SK-N-SH treated with all-trans-retinoic acid at 6 μM for 48 hours (cell line): ENCODE measurements at regions not wholly inside any gene's neighbourhood (a gene's known extent, or its start where the extent isn't known, plus 50 kb on each side); places are given as distances from the start of the nearest gene placed in this dataset.

ENCODE experiments used
- ATAC-seq: fragments of 200-7000 bp; cut with Tn5 transposase; 3 replicates; pipeline ENCODE4 v1.9.1; 2020; ENCODE audit warnings: mild to moderate bottlenecking, moderate library complexity
- ARNTL ChIP-seq: fragments of 450-650 bp; formaldehyde crosslinking; IDR thresholded peaks from 2 replicates; pipeline ENCODE4 v1.5.0; 2020; ENCODE audit warnings: low read depth, mild to moderate bottlenecking, moderate library complexity, borderline replicate concordance
- BACH2 ChIP-seq: fragments of 250-450 bp; sonication (Bioruptor Pico); IDR thresholded peaks from 2 replicates; pipeline ENCODE4 v1.9.0; 2021; ENCODE audit warnings: mild to moderate bottlenecking, borderline replicate concordance
- CREB5 ChIP-seq: fragments of 250-450 bp; sonication (Bioruptor Pico); IDR thresholded peaks from 2 replicates; pipeline ENCODE4 v1.5.1; 2020; ENCODE audit warnings: low read depth, mild to moderate bottlenecking, moderate library complexity
- CSDC2 ChIP-seq: fragments of 250-450 bp; sonication (Bioruptor Pico); IDR thresholded peaks from 2 replicates; pipeline ENCODE4 v1.5.0; 2020; ENCODE audit warnings: mild to moderate bottlenecking, moderate library complexity
- CSRNP3 ChIP-seq: fragments of 250-450 bp; sonication (Bioruptor Pico); IDR thresholded peaks from 2 replicates; pipeline ENCODE4 v1.5.1; 2021; ENCODE audit warnings: mild to moderate bottlenecking, moderate library complexity
- ESRRG ChIP-seq: fragments of 250-450 bp; sonication (Bioruptor Pico); IDR thresholded peaks from 2 replicates; pipeline ENCODE4 v1.6.1; 2021; ENCODE audit warnings: mild to moderate bottlenecking
- GLIS3 ChIP-seq: fragments of 250-450 bp; sonication (Bioruptor Pico); IDR thresholded peaks from 2 replicates; pipeline ENCODE4 v1.5.0; 2020; ENCODE audit warnings: mild to moderate bottlenecking, moderate library complexity
- ISL1 ChIP-seq: fragments of 250-450 bp; sonication (Bioruptor Pico); IDR thresholded peaks from 2 replicates; pipeline ENCODE4 v2.1.2; 2022; ENCODE audit warnings: mild to moderate bottlenecking, moderate library complexity
- OSR1 ChIP-seq: fragments of 250-450 bp; sonication (Bioruptor Pico); IDR thresholded peaks from 2 replicates; pipeline ENCODE4 v1.8.0; 2022; ENCODE audit warnings: moderate library complexity, mild to moderate bottlenecking, inconsistent platforms
- PATZ1 ChIP-seq: fragments of 250-450 bp; sonication (Bioruptor Pico); IDR thresholded peaks from 2 replicates; pipeline ENCODE4 v1.8.0; 2020; ENCODE audit warnings: mild to moderate bottlenecking, moderate library complexity, borderline replicate concordance
- POU6F1 ChIP-seq: fragments of 250-450 bp; sonication (Bioruptor Pico); IDR thresholded peaks from 2 replicates; pipeline ENCODE4 v1.8.0; 2021; ENCODE audit warnings: low read depth, mild to moderate bottlenecking, moderate library complexity, borderline replicate concordance
- PPARA ChIP-seq: fragments of 250-450 bp; sonication (Bioruptor Pico); IDR thresholded peaks from 2 replicates; pipeline ENCODE4 v1.5.0; 2020; ENCODE audit warnings: mild to moderate bottlenecking, borderline replicate concordance
- SNAI2 ChIP-seq: fragments of 250-450 bp; sonication (Bioruptor Pico); IDR thresholded peaks from 2 replicates; pipeline ENCODE4 v1.5.0; 2020; ENCODE audit warnings: mild to moderate bottlenecking, moderate library complexity
- TCF4 ChIP-seq: fragments of 250-450 bp; sonication (Bioruptor Pico); IDR thresholded peaks from 2 replicates; pipeline ENCODE4 v1.8.0; 2021; ENCODE audit warnings: mild to moderate bottlenecking, moderate library complexity, borderline replicate concordance
- TOX ChIP-seq: fragments of 250-450 bp; sonication (Bioruptor Pico); IDR thresholded peaks from 2 replicates; pipeline ENCODE4 v1.8.0; 2021; ENCODE audit warnings: mild to moderate bottlenecking, moderate library complexity, borderline replicate concordance
- TSHZ2 ChIP-seq: fragments of 250-450 bp; sonication (Bioruptor Pico); IDR thresholded peaks from 2 replicates; pipeline ENCODE4 v1.5.0; 2020; ENCODE audit warnings: mild to moderate bottlenecking, moderate library complexity
- ZC3H10 ChIP-seq: fragments of 250-450 bp; sonication (Bioruptor Pico); IDR thresholded peaks from 2 replicates; pipeline ENCODE4 v1.5.1; 2021; ENCODE audit warnings: mild to moderate bottlenecking, moderate library complexity
- ZFP3 ChIP-seq: fragments of 250-450 bp; sonication (Bioruptor Pico); IDR thresholded peaks from 2 replicates; pipeline ENCODE4 v1.5.0; 2020; ENCODE audit warnings: mild to moderate bottlenecking, moderate library complexity
- ZFP30 ChIP-seq: fragments of 450-650 bp; formaldehyde crosslinking; IDR thresholded peaks from 2 replicates; pipeline ENCODE4 v1.5.0; 2022; ENCODE audit warnings: mild to moderate bottlenecking, moderate library complexity
- ZNF565 ChIP-seq: fragments of 450-650 bp; formaldehyde crosslinking; conservative IDR thresholded peaks from 2 replicates; pipeline ENCODE4 v1.5.0; 2020; ENCODE audit warnings: low read depth, mild to moderate bottlenecking, moderate library complexity
- ZNF70 ChIP-seq: fragments of 450-650 bp; formaldehyde crosslinking; IDR thresholded peaks from 2 replicates; pipeline ENCODE4 v1.5.0; 2020; ENCODE audit warnings: mild to moderate bottlenecking, moderate library complexity
- ZNF8 ChIP-seq: fragments of 450-650 bp; formaldehyde crosslinking; IDR thresholded peaks from 2 replicates; pipeline ENCODE4 v1.5.0; 2020; ENCODE audit warnings: mild to moderate bottlenecking, moderate library complexity

- no peak for ATAC-seq
- no peak for TF ChIP-seq ZNF565 (CRISPR knock-in tag)
- TF ChIP-seq ESRRG = no peak
- TF ChIP-seq TOX (CRISPR knock-in tag) = no peak
- TF ChIP-seq ZFP3 (CRISPR knock-in tag) = no peak
- no peak for TF ChIP-seq TCF4 (CRISPR knock-in tag)
- no peak for TF ChIP-seq CREB5 (CRISPR knock-in tag)
- TF ChIP-seq CSDC2 (CRISPR knock-in tag) = no peak
- no peak for TF ChIP-seq OSR1
- no peak for TF ChIP-seq PATZ1 (CRISPR knock-in tag)
- no peak for TF ChIP-seq ARNTL (CRISPR knock-in tag)
- TF ChIP-seq SNAI2 = no peak
- no peak for TF ChIP-seq ISL1 (CRISPR knock-in tag)
- TF ChIP-seq ZNF8 (CRISPR knock-in tag) = no peak
- TF ChIP-seq POU6F1 (CRISPR knock-in tag) = no peak
- TF ChIP-seq BACH2 (CRISPR knock-in tag) = no peak
- no peak for TF ChIP-seq CSRNP3 (CRISPR knock-in tag)
- no peak for TF ChIP-seq ZC3H10
Measured at GRCh38 chr2:14408695-14409094, 223.8 kb upstream of the LRATD1 start.

- no peak for ATAC-seq
- TF ChIP-seq ZNF565 (CRISPR knock-in tag) (no peak), PPARA (CRISPR knock-in tag) (no peak), ISL1 (CRISPR knock-in tag) (no peak), ESRRG (no peak), OSR1 (no peak), TOX (CRISPR knock-in tag) (no peak), PATZ1 (CRISPR knock-in tag) (no peak), TCF4 (CRISPR knock-in tag) (no peak), TSHZ2 (CRISPR knock-in tag) (no peak), CSDC2 (CRISPR knock-in tag) (no peak), ZFP30 (CRISPR knock-in tag) (no peak), ZFP3 (CRISPR knock-in tag) (no peak), ZNF70 (CRISPR knock-in tag) (no peak), GLIS3 (CRISPR knock-in tag) (no peak), CREB5 (CRISPR knock-in tag) (no peak), CSRNP3 (CRISPR knock-in tag) (no peak), ARNTL (CRISPR knock-in tag) (no peak)
Measured at GRCh38 chr2:14417551-14417950, 215.0 kb upstream of the LRATD1 start.
